22Rv1 (cell line): ENCODE measurements at regions not wholly inside any gene's neighbourhood (a gene's known extent, or its start where the extent isn't known, plus 50 kb on each side); places are given as distances from the start of the nearest gene placed in this dataset.

Source experiments
- CTCF ChIP-seq: fragments of 450-650 bp; IDR thresholded peaks from 2 replicates; pipeline ENCODE4 v1.5.1; 2017; ENCODE audit warnings: mild to moderate bottlenecking
- ZFX ChIP-seq: fragments of 450-650 bp; IDR thresholded peaks from 2 replicates; pipeline ENCODE4 v1.6.1; 2017; ENCODE audit warnings: antibody characterized with exemption, borderline replicate concordance

DNA sequence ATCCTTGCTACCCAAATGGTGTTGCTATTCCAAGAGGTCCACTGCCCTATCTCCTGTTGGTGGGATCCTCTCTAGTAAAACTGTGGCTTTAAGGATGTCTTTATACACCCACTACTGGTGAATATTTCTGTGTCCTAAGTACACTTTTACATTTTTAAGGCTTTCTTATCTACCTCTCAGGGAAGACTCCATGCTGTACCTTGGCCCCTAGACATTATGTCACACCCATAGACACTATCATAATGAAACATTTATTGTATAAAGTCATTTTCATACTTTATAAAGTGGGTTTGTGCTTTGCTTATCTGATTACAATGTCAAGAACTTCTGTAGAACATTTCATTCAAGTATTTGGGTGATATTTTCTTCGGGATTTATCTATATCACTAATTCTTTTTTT, 270.3 kb upstream of the SNX7 start:
- no peak for TF ChIP-seq CTCF
- TF ChIP-seq ZFX, result no peak
